ENCODE measurements at regions not wholly inside any gene's neighbourhood (a gene's known extent, or its start where the extent isn't known, plus 50 kb on each side); places are given as distances from the start of the nearest gene placed in this dataset.
"Not testable (repeated sequence)": the region's sequence is repeated elsewhere in the genome, so short reads cannot be mapped to it uniquely, and the experiment has no call there.

- TF ChIP-seq CTCF (IDR thresholded peaks at IDR 0.05; ENCODE audit: low read length) (no peak), EZH2 (IDR thresholded peaks at IDR 0.05; ENCODE audit: borderline replicate concordance, low read length) (no peak)
- no peaks in the 10 kb centered on the region for H3K27me3 ChIP-seq (ENCODE audit: insufficient read depth, low read length)
- no peak overlapping the region for H3K4me2 ChIP-seq (ENCODE audit: low read length)
- H3K9ac ChIP-seq (ENCODE audit: low read length) = no peak overlapping the region
- H3K27ac ChIP-seq (ENCODE audit: low read depth, low read length, poor library complexity, severe bottlenecking) = no peak overlapping the region
- H3K79me2 ChIP-seq (ENCODE audit: insufficient read depth, low read length) = no peaks in the 10 kb centered on the region
- no peak overlapping the region for H3K4me3 ChIP-seq (ENCODE audit: low read depth, low read length, poor library complexity, severe bottlenecking)
- no peaks in the 10 kb centered on the region for H3F3A ChIP-seq (ENCODE audit: insufficient read depth, low read length)
- peaks cover 11% of the 10 kb centered on the region for H3K4me1 ChIP-seq (ENCODE audit: insufficient read depth, low read length, severe bottlenecking)
- no peak overlapping the region for H2AFZ ChIP-seq (ENCODE audit: low read length)
- no peaks in the 10 kb centered on the region for H4K20me1 ChIP-seq (ENCODE audit: insufficient read depth, low read length)
- H3K9me2 ChIP-seq (ENCODE audit: low read depth, low read length) = no peaks in the 10 kb centered on the region
- no peaks in the 10 kb centered on the region for H3K36me3 ChIP-seq (ENCODE audit: insufficient read depth, low read length)
- H3K9me3 ChIP-seq (ENCODE audit: low read length) = no peaks in the 10 kb centered on the region
These were observed 107.6 kb upstream of the ZNF92 start for GRCh38 chr7:65265933-65266519.

GRCh38 chr7:65264258-65264657 lies 109.4 kb upstream of the ZNF92 start:
- no peaks in the 10 kb centered on the region for H3K79me2 ChIP-seq (ENCODE audit: insufficient read depth, low read length)
- peaks cover 11% of the 10 kb centered on the region for H3K4me1 ChIP-seq (ENCODE audit: insufficient read depth, low read length, severe bottlenecking)
- H3K4me3 ChIP-seq (ENCODE audit: low read depth, low read length, poor library complexity, severe bottlenecking) = no peak overlapping the region
- H3K27ac ChIP-seq (ENCODE audit: low read depth, low read length, poor library complexity, severe bottlenecking) = no peak overlapping the region
- no peak overlapping the region for H3K4me2 ChIP-seq (ENCODE audit: low read length)
- no peaks in the 10 kb centered on the region for H3F3A ChIP-seq (ENCODE audit: insufficient read depth, low read length)
- H4K20me1 ChIP-seq (ENCODE audit: insufficient read depth, low read length) = no peaks in the 10 kb centered on the region
- H3K9me3 ChIP-seq (ENCODE audit: low read length) = no peaks in the 10 kb centered on the region
- H3K36me3 ChIP-seq (ENCODE audit: insufficient read depth, low read length) = no peaks in the 10 kb centered on the region
- no peak for TF ChIP-seq CTCF (IDR thresholded peaks at IDR 0.05; ENCODE audit: low read length)
- TF ChIP-seq EZH2 (IDR thresholded peaks at IDR 0.05; ENCODE audit: borderline replicate concordance, low read length) = no peak
- no peaks in the 10 kb centered on the region for H3K9me2 ChIP-seq (ENCODE audit: low read depth, low read length)
- H3K27me3 ChIP-seq (ENCODE audit: insufficient read depth, low read length) = no peaks in the 10 kb centered on the region
- H3K9ac ChIP-seq (ENCODE audit: low read length) = no peak overlapping the region
- no peak overlapping the region for H2AFZ ChIP-seq (ENCODE audit: low read length)

- not testable (repeated sequence) for H3K4me2 ChIP-seq (ENCODE audit: low read length)
These were observed 113.0 kb upstream of the ZNF92 start for GRCh38 chr7:65260673-65261072.

GRCh38 chr7:65259864-65260525 lies 113.7 kb upstream of the ZNF92 start:
- not testable (repeated sequence) for H3K9me3 ChIP-seq (ENCODE audit: low read length); H3K27me3 ChIP-seq (ENCODE audit: insufficient read depth, low read length); H3K36me3 ChIP-seq (ENCODE audit: insufficient read depth, low read length); H3K9ac ChIP-seq (ENCODE audit: low read length); H3F3A ChIP-seq (ENCODE audit: insufficient read depth, low read length); H3K4me1 ChIP-seq (ENCODE audit: insufficient read depth, low read length, severe bottlenecking); H3K4me3 ChIP-seq (ENCODE audit: low read depth, low read length, poor library complexity, severe bottlenecking); H3K79me2 ChIP-seq (ENCODE audit: insufficient read depth, low read length); H4K20me1 ChIP-seq (ENCODE audit: insufficient read depth, low read length); H3K27ac ChIP-seq (ENCODE audit: low read depth, low read length, poor library complexity, severe bottlenecking); H3K4me2 ChIP-seq (ENCODE audit: low read length); H2AFZ ChIP-seq (ENCODE audit: low read length); H3K9me2 ChIP-seq (ENCODE audit: low read depth, low read length)

More at GRCh38 chr7:65260673-65261072, 113.0 kb upstream of the ZNF92 start:
- H3K79me2 ChIP-seq (ENCODE audit: insufficient read depth, low read length); H3K9ac ChIP-seq (ENCODE audit: low read length); H3K9me2 ChIP-seq (ENCODE audit: low read depth, low read length); H4K20me1 ChIP-seq (ENCODE audit: insufficient read depth, low read length); H3K4me1 ChIP-seq (ENCODE audit: insufficient read depth, low read length, severe bottlenecking); H3K36me3 ChIP-seq (ENCODE audit: insufficient read depth, low read length); H3K27ac ChIP-seq (ENCODE audit: low read depth, low read length, poor library complexity, severe bottlenecking); H3K4me3 ChIP-seq (ENCODE audit: low read depth, low read length, poor library complexity, severe bottlenecking); H3K27me3 ChIP-seq (ENCODE audit: insufficient read depth, low read length); H3K9me3 ChIP-seq (ENCODE audit: low read length); H3F3A ChIP-seq (ENCODE audit: insufficient read depth, low read length); H2AFZ ChIP-seq (ENCODE audit: low read length): not testable (repeated sequence)
